GM12878 (cell line): ENCODE measurements at regions not wholly inside any gene's neighbourhood (a gene's known extent, or its start where the extent isn't known, plus 50 kb on each side); places are given as distances from the start of the nearest gene placed in this dataset.

Experiments
- ATAC-seq: fragments of 200-7000 bp; cut with Tn5 transposase; 3 replicates; pipeline ENCODE4 v1.9.1; 2020; ENCODE audit warnings: mild to moderate bottlenecking, moderate library complexity
- BruUV-seq: library from RNA; stranded (reverse); fragments of 400-500 nt; replicated peaks from 2 replicates; lab custom pipeline; 2021; lab: Mats Ljungman, UMichigan
- CTCF ChIA-PET: fragments of 300-600 bp; sonication (Branson Sonifier 250); formaldehyde crosslinking; extraction: SDS; loops from one replicate; lab custom pipeline; 2021; ENCODE audit warnings: inconsistent platforms; lab: Yijun Ruan, JAX
- POLR2A ChIA-PET: fragments of 350-600 bp; formaldehyde crosslinking; extraction: SDS; loops from one replicate; lab custom pipeline; 2021; ENCODE audit warnings: inconsistent platforms; lab: Charles Lee
- RAD21 ChIA-PET: fragments of 300-600 bp; sonication (Branson Sonifier 250); formaldehyde crosslinking; loops from one replicate; lab custom pipeline; 2023; ENCODE audit warnings: antibody characterized with exemption; ENCODE audit not compliant: unreplicated experiment; lab: Charles Lee
- SMC1A ChIA-PET: fragments of 300-600 bp; sonication (Branson Sonifier 250); formaldehyde crosslinking; loops from one replicate; lab custom pipeline; 2023; ENCODE audit not compliant: unreplicated experiment, uncharacterized antibody; lab: Charles Lee
- DNase-seq: peaks from one replicate; pipeline ENCODE4 v3.0.0-alpha.2; 2011; ENCODE audit warnings: low read depth, low spot score
- FAIRE-seq: peaks from 3 replicates; lab custom pipeline; 2011; peaks lifted over from hg19 to GRCh38; lab: Jason Lieb, UNC
- H2AFZ ChIP-seq: 2 replicates; pipeline ENCODE4 v1.6.0; 2011; ENCODE audit warnings: low read depth, low read length, control low read depth; ENCODE audit not compliant: control insufficient read depth
- H3K27ac ChIP-seq: 2 replicates; pipeline ENCODE4 v1.5.1; 2011; ENCODE audit warnings: control low read depth; ENCODE audit not compliant: control insufficient read depth, insufficient read depth
- H3K27me3 ChIP-seq, 2 experiments: replicated peaks in 1 of 2; 2 replicates each; pipeline versions ENCODE4 v1.6.0 to v1.6.1; 2011; ENCODE audit warnings: low read length in 1 of 2; ENCODE audit not compliant: control insufficient read depth in 2 of 2, insufficient read depth in 2 of 2
- H3K36me3 ChIP-seq, 2 experiments: 2 replicates each; pipeline ENCODE4 v1.5.1; 2011; ENCODE audit warnings: low read length in 1 of 2; ENCODE audit not compliant: control insufficient read depth in 2 of 2, insufficient read depth in 2 of 2
- H3K4me1 ChIP-seq: 2 replicates; pipeline ENCODE4 v1.6.1; 2011; ENCODE audit warnings: mild to moderate bottlenecking, low read length, moderate library complexity, mixed read lengths; ENCODE audit not compliant: control insufficient read depth, insufficient read depth
- H3K4me2 ChIP-seq: 2 replicates; pipeline ENCODE4 v1.6.0; 2011; ENCODE audit warnings: control low read depth; ENCODE audit not compliant: control insufficient read depth, insufficient read depth
- H3K4me3 ChIP-seq: fragments of 200-600 bp; sonication (generic); 2 replicates; pipeline ENCODE4 v1.5.1; 2016
- H3K79me2 ChIP-seq: 2 replicates; pipeline ENCODE4 v1.6.0; 2011; ENCODE audit warnings: low read length; ENCODE audit not compliant: control insufficient read depth, insufficient read depth
- H3K9ac ChIP-seq: 2 replicates; pipeline ENCODE4 v1.8.0; 2011; ENCODE audit warnings: low read length, control low read depth, mixed read lengths; ENCODE audit not compliant: control insufficient read depth, insufficient read depth
- H3K9me3 ChIP-seq: replicated peaks from 3 replicates; pipeline ENCODE4 v1.5.1; 2011; ENCODE audit warnings: mild to moderate bottlenecking, low read length; ENCODE audit not compliant: control insufficient read depth, insufficient read depth
- H4K20me1 ChIP-seq: 2 replicates; pipeline ENCODE4 v1.6.0; 2011; ENCODE audit not compliant: control insufficient read depth, insufficient read depth
- CBFB ChIP-seq: IDR thresholded peaks from 2 replicates; pipeline ENCODE4 v1.6.1; 2016; ENCODE audit warnings: antibody characterized with exemption, low read depth
- EED ChIP-seq: sonication (generic); IDR thresholded peaks from 2 replicates; pipeline ENCODE4 v1.6.1; 2016; ENCODE audit warnings: antibody characterized with exemption, low read depth
- IKZF2 ChIP-seq, 2 experiments: fragments of 450-650 bp; IDR thresholded peaks; 2 replicates each; pipeline ENCODE4 v1.6.1; 2017; ENCODE audit warnings: mild to moderate bottlenecking in 2 of 2, moderate library complexity in 2 of 2
- JUNB ChIP-seq: IDR thresholded peaks from 2 replicates; pipeline ENCODE4 v1.6.1; 2016; ENCODE audit warnings: antibody characterized with exemption, mild to moderate bottlenecking
- RFX5 ChIP-seq: IDR thresholded peaks from 2 replicates; pipeline ENCODE4 v1.6.1; 2011; ENCODE audit warnings: low read depth, low read length, improper control_type of control experiment
- SMARCA5 ChIP-seq: fragments of 450-650 bp; IDR thresholded peaks from 2 replicates; pipeline ENCODE4 v1.6.1; 2017; ENCODE audit warnings: mild to moderate bottlenecking
- ZSCAN29 ChIP-seq: fragments of 450-650 bp; IDR thresholded peaks from 2 replicates; pipeline ENCODE4 v1.6.1; 2017; ENCODE audit warnings: mild to moderate bottlenecking, moderate library complexity
- WGBS: methylation state at CpG from one replicate; pipeline ENCODE4 v1.1.6; 2016; ENCODE audit warnings: low lambda C conversion rate; ENCODE audit not compliant: insufficient replicate concordance, insufficient coverage; ENCODE audit errors: missing lambda C conversion rate; 5-methylcytosine and 5-hydroxymethylcytosine counted together
- in situ Hi-C: fragments of 300-500 bp; cut with MboI; formaldehyde crosslinking; loops from 9 replicates; pipeline ENCODE4 v1.14.3; 2018; ENCODE audit warnings: mixed read lengths
- intact Hi-C: fragments of 100-400 bp; cut with micrococcal nuclease; formaldehyde crosslinking; loops from one replicate; pipeline ENCODE4 v1.14.2; 2022; ENCODE audit not compliant: unreplicated experiment
- TF ChIP-seq, protein P1 (sequence below): IDR thresholded peaks from 2 replicates; pipeline ENCODE4 v1.6.1; 2011; ENCODE audit warnings: low read depth, mild to moderate bottlenecking, low read length, moderate library complexity, borderline replicate concordance; ENCODE audit errors: extremely low read depth
- TF ChIP-seq, protein P2 (sequence below): fragments of 450-650 bp; IDR thresholded peaks from 2 replicates; pipeline ENCODE4 v1.6.1; 2016; ENCODE audit warnings: mild to moderate bottlenecking

DNA sequence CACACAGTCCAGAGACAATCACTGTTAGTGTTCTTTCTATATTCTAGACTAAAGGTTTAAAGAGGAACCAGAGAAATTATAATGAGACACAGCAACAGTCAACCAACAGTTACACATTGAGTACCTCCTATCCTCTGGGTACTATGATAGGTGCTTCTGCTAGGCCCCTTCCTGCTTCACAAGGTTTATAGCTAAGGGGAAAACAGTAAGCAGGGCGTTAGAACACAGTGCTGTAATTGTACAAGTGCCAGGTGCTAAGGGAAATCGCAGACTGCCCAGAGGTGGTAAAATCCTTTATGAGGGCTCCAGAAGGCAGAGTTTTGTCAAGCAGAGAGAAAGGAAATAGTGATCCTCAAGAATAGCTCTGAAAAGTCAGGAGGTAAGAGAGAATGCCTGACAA is 297.2 kb upstream of the FAT3 start:
- no peaks in the 10 kb centered on the region for H3K27me3 ChIP-seq
- ChIA-PET SMC1A (no interaction called here), POLR2A (interaction anchor here (0.5 kb wide), 1 partner anchor 24 kb away, joined by 6 read pairs; no protein-coding TSS in a partner anchor), RAD21 (no interaction called here), CTCF (no interaction called here)
- H2AFZ ChIP-seq: no peak overlapping the region
- intact Hi-C loops (no loop called here), in situ Hi-C loops (no loop called here)
- ATAC-seq: no peak
- BruUV-seq: no TSS peak
- no peaks in the 10 kb centered on the region for H3K79me2 ChIP-seq
- WGBS: 5% methylated on average over 2 of the region's 2 CpGs
- no peaks in the 10 kb centered on the region for H3K9me3 ChIP-seq
- no peak for TF ChIP-seq IKZF2 (IDR thresholded peaks at IDR 0.05)
- TF ChIP-seq CBFB: no peak
- no peak for TF ChIP-seq EED
- TF ChIP-seq, protein P1, sequence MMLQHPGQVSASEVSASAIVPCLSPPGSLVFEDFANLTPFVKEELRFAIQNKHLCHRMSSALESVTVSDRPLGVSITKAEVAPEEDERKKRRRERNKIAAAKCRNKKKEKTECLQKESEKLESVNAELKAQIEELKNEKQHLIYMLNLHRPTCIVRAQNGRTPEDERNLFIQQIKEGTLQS: no peak
- TF ChIP-seq ZSCAN29: no peak
- TF ChIP-seq RFX5: no peak
- no peak for TF ChIP-seq JUNB
- TF ChIP-seq SMARCA5: no peak
- TF ChIP-seq, protein P2, sequence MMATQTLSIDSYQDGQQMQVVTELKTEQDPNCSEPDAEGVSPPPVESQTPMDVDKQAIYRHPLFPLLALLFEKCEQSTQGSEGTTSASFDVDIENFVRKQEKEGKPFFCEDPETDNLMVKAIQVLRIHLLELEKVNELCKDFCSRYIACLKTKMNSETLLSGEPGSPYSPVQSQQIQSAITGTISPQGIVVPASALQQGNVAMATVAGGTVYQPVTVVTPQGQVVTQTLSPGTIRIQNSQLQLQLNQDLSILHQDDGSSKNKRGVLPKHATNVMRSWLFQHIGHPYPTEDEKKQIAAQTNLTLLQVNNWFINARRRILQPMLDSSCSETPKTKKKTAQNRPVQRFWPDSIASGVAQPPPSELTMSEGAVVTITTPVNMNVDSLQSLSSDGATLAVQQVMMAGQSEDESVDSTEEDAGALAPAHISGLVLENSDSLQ: no peak
- H3K4me2 ChIP-seq: no peak overlapping the region
- no peaks in the 10 kb centered on the region for H3K4me1 ChIP-seq
- no peaks in the 10 kb centered on the region for H4K20me1 ChIP-seq
- no peak overlapping the region for H3K9ac ChIP-seq
- no peak for DNase-seq
- H3K36me3 ChIP-seq: no peaks in the 10 kb centered on the region
- FAIRE-seq: no peak
- H3K4me3 ChIP-seq: no peak overlapping the region
- H3K27ac ChIP-seq: no peak overlapping the region
